ENCODE measurements at regions not wholly inside any gene's neighbourhood (a gene's known extent, or its start where the extent isn't known, plus 50 kb on each side); places are given as distances from the start of the nearest gene placed in this dataset.

DNA sequence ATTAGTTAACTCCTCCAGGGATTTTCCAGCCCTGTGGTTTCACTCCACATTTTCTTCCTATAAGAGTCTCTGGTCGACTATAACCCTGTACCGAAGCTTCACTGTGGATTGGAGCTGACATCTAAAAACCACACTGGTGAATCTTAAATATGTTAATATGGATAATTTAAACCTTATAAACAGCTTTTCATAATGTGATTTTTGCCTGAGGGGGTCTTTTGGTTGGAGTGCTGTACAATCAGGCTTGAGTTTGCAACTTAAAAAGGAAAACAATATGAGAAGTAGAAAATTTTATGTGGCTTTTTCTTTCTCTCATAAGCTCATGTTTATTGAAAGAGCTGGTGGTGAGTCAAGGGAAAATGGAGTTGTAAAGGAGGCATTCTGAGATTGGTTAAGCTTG, 313.7 kb downstream of the VPS13C start (continued):
- TF ChIP-seq, protein P1, sequence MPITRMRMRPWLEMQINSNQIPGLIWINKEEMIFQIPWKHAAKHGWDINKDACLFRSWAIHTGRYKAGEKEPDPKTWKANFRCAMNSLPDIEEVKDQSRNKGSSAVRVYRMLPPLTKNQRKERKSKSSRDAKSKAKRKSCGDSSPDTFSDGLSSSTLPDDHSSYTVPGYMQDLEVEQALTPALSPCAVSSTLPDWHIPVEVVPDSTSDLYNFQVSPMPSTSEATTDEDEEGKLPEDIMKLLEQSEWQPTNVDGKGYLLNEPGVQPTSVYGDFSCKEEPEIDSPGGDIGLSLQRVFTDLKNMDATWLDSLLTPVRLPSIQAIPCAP (CRISPR knock-in tag; IDR thresholded peaks at IDR 0.05) = no peak

GRCh38 chr15:61743345-61743909, 316.8 kb downstream of the VPS13C start:
- Mint-ChIP-seq H3K4me1 (no peaks in the 10 kb centered on the region), H3K9me3 (peaks cover 4% of the 10 kb centered on the region; the same call in 1 of the 2 replicates), H3K4me3 (no peak overlapping the region), H3K27me3 (ENCODE audit: low read depth) (peaks cover 3% of the 10 kb centered on the region; the same call in 1 of the 2 replicates), H3K36me3 (no peaks in the 10 kb centered on the region), H3K27ac (no peak overlapping the region)
- ATAC-seq (no peak), DNase-seq (ENCODE audit: low spot score) (no peak)
- ChIA-PET POLR2A (no interaction called here), CTCF (interaction anchor here (1.9 kb wide), 1 partner anchor 91 kb away, joined by 5 read pairs; no protein-coding TSS in a partner anchor)
- no peak for TF ChIP-seq ZNF317 (CRISPR knock-in tag; IDR thresholded peaks at IDR 0.05; ENCODE audit: borderline replicate concordance, low read depth)
- TF ChIP-seq HMGA2 (CRISPR knock-in tag; IDR thresholded peaks at IDR 0.05) = no peak
- no peak for TF ChIP-seq GRHL2 (CRISPR knock-in tag; IDR thresholded peaks at IDR 0.05; ENCODE audit: insufficient replicate concordance, severe bottlenecking)
- TF ChIP-seq CREM (CRISPR knock-in tag; IDR thresholded peaks at IDR 0.05) = no peak
- no peak for TF ChIP-seq NFATC4 (CRISPR knock-in tag; IDR thresholded peaks at IDR 0.05)
- TF ChIP-seq FOXJ3 (CRISPR knock-in tag; IDR thresholded peaks at IDR 0.05; ENCODE audit: borderline replicate concordance) = no peak
- no peak for TF ChIP-seq AR (CRISPR knock-in tag; IDR thresholded peaks at IDR 0.05)
- TF ChIP-seq JAZF1 (CRISPR knock-in tag; IDR thresholded peaks at IDR 0.05) = no peak
- no peak for TF ChIP-seq JUN (CRISPR knock-in tag; IDR thresholded peaks at IDR 0.05)
- TF ChIP-seq FOXP1 (CRISPR knock-in tag; IDR thresholded peaks at IDR 0.05; ENCODE audit: borderline replicate concordance) = no peak
- no peak for TF ChIP-seq PRRX2 (CRISPR knock-in tag; IDR thresholded peaks at IDR 0.05)
- TF ChIP-seq, protein P2, sequence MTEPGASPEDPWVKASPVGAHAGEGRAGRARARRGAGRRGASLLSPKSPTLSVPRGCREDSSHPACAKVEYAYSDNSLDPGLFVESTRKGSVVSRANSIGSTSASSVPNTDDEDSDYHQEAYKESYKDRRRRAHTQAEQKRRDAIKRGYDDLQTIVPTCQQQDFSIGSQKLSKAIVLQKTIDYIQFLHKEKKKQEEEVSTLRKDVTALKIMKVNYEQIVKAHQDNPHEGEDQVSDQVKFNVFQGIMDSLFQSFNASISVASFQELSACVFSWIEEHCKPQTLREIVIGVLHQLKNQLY (CRISPR knock-in tag; IDR thresholded peaks at IDR 0.05) = no peak
- no peak for TF ChIP-seq NR1H2 (CRISPR knock-in tag; IDR thresholded peaks at IDR 0.05)
- TF ChIP-seq, protein P3, sequence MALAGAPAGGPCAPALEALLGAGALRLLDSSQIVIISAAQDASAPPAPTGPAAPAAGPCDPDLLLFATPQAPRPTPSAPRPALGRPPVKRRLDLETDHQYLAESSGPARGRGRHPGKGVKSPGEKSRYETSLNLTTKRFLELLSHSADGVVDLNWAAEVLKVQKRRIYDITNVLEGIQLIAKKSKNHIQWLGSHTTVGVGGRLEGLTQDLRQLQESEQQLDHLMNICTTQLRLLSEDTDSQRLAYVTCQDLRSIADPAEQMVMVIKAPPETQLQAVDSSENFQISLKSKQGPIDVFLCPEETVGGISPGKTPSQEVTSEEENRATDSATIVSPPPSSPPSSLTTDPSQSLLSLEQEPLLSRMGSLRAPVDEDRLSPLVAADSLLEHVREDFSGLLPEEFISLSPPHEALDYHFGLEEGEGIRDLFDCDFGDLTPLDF (CRISPR knock-in tag; IDR thresholded peaks at IDR 0.05) = no peak
- no peak for TF ChIP-seq PREB (CRISPR knock-in tag; IDR thresholded peaks at IDR 0.05; ENCODE audit: borderline replicate concordance)
- TF ChIP-seq CBFB (CRISPR knock-in tag; IDR thresholded peaks at IDR 0.05; ENCODE audit: low read depth) = no peak
- TF ChIP-seq, protein P4, sequence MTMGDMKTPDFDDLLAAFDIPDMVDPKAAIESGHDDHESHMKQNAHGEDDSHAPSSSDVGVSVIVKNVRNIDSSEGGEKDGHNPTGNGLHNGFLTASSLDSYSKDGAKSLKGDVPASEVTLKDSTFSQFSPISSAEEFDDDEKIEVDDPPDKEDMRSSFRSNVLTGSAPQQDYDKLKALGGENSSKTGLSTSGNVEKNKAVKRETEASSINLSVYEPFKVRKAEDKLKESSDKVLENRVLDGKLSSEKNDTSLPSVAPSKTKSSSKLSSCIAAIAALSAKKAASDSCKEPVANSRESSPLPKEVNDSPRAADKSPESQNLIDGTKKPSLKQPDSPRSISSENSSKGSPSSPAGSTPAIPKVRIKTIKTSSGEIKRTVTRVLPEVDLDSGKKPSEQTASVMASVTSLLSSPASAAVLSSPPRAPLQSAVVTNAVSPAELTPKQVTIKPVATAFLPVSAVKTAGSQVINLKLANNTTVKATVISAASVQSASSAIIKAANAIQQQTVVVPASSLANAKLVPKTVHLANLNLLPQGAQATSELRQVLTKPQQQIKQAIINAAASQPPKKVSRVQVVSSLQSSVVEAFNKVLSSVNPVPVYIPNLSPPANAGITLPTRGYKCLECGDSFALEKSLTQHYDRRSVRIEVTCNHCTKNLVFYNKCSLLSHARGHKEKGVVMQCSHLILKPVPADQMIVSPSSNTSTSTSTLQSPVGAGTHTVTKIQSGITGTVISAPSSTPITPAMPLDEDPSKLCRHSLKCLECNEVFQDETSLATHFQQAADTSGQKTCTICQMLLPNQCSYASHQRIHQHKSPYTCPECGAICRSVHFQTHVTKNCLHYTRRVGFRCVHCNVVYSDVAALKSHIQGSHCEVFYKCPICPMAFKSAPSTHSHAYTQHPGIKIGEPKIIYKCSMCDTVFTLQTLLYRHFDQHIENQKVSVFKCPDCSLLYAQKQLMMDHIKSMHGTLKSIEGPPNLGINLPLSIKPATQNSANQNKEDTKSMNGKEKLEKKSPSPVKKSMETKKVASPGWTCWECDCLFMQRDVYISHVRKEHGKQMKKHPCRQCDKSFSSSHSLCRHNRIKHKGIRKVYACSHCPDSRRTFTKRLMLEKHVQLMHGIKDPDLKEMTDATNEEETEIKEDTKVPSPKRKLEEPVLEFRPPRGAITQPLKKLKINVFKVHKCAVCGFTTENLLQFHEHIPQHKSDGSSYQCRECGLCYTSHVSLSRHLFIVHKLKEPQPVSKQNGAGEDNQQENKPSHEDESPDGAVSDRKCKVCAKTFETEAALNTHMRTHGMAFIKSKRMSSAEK (CRISPR knock-in tag; IDR thresholded peaks at IDR 0.05; ENCODE audit: borderline replicate concordance) = no peak
- TF ChIP-seq, protein P5, sequence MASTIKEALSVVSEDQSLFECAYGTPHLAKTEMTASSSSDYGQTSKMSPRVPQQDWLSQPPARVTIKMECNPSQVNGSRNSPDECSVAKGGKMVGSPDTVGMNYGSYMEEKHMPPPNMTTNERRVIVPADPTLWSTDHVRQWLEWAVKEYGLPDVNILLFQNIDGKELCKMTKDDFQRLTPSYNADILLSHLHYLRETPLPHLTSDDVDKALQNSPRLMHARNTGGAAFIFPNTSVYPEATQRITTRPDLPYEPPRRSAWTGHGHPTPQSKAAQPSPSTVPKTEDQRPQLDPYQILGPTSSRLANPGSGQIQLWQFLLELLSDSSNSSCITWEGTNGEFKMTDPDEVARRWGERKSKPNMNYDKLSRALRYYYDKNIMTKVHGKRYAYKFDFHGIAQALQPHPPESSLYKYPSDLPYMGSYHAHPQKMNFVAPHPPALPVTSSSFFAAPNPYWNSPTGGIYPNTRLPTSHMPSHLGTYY (CRISPR knock-in tag; IDR thresholded peaks at IDR 0.05) = no peak
- TF ChIP-seq SMAD3 (CRISPR knock-in tag; IDR thresholded peaks at IDR 0.05; ENCODE audit: borderline replicate concordance) = no peak

Measured in WTC11 (cell line).